HG02973 (cell line): ENCODE measurements at regions not wholly inside any gene's neighbourhood (a gene's known extent, or its start where the extent isn't known, plus 50 kb on each side); places are given as distances from the start of the nearest gene placed in this dataset.
"Not testable (repeated sequence)": the region's sequence is repeated elsewhere in the genome, so short reads cannot be mapped to it uniquely, and the experiment has no call there.

Source experiments
- ATAC-seq: cut with Tn5 transposase; IDR thresholded peaks from one replicate; pipeline ENCODE4 v1.9.1; 2021; ENCODE audit warnings: moderate library complexity; ENCODE audit not compliant: unreplicated experiment

GRCh38 chr12:73185403-73185802 is 913.2 kb downstream of the TRHDE start:
- no peak for ATAC-seq

- no peak for ATAC-seq
Measured at GRCh38 chr12:73186272-73186671, 914.1 kb downstream of the TRHDE start.

GRCh38 chr12:73187765-73188164 is 915.6 kb downstream of the TRHDE start:
- no peak for ATAC-seq

- ATAC-seq = no peak
Measured at GRCh38 chr12:73210548-73211204, 938.5 kb downstream of the TRHDE start.

GRCh38 chr12:73220951-73221350 is 948.8 kb downstream of the TRHDE start:
- no peak for ATAC-seq

- ATAC-seq = no peak
Measured at GRCh38 chr12:73221398-73221797, 949.2 kb downstream of the TRHDE start.

GRCh38 chr12:73221836-73222235 is 949.7 kb downstream of the TRHDE start:
- ATAC-seq = no peak

GRCh38 chr12:73225371-73225937 is 953.3 kb downstream of the TRHDE start:
- ATAC-seq = no peak

- no peak for ATAC-seq
Measured at GRCh38 chr12:73225941-73226340, 953.8 kb downstream of the TRHDE start.

GRCh38 chr12:73226593-73226992 is 954.4 kb downstream of the TRHDE start:
- ATAC-seq = no peak

- ATAC-seq = not testable (repeated sequence)
Measured at GRCh38 chr12:73228828-73229227, 956.7 kb downstream of the TRHDE start.

- no peak for ATAC-seq
Measured at GRCh38 chr12:73235387-73235786, 963.2 kb downstream of the TRHDE start.

- no peak for ATAC-seq
Measured at GRCh38 chr12:73240110-73240509, 967.9 kb downstream of the TRHDE start.

- ATAC-seq = no peak
Measured at GRCh38 chr12:73262788-73263381, 990.7 kb downstream of the TRHDE start.

- no peak for ATAC-seq
Measured at GRCh38 chr12:73266206-73266605, 994.0 kb downstream of the TRHDE start.

- ATAC-seq = no peak
Measured at GRCh38 chr12:73274976-73275375, 1002.8 kb downstream of the TRHDE start.

- ATAC-seq = no peak
Measured at GRCh38 chr12:73277971-73278370, 1005.8 kb downstream of the TRHDE start.

GRCh38 chr12:73301530-73301929 is 1029.4 kb downstream of the TRHDE start:
- ATAC-seq = no peak

GRCh38 chr12:73307260-73307659 is 1035.1 kb downstream of the TRHDE start:
- no peak for ATAC-seq

- no peak for ATAC-seq
Measured at GRCh38 chr12:73308079-73308478, 1035.9 kb downstream of the TRHDE start.

GRCh38 chr12:73308747-73309146 is 1036.6 kb downstream of the TRHDE start:
- no peak for ATAC-seq

GRCh38 chr12:73321319-73321718 is 1049.1 kb downstream of the TRHDE start:
- no peak for ATAC-seq

- ATAC-seq = no peak
Measured at GRCh38 chr12:73321776-73322175, 1049.6 kb downstream of the TRHDE start.
